ENCODE measurements at regions not wholly inside any gene's neighbourhood (a gene's known extent, or its start where the extent isn't known, plus 50 kb on each side); places are given as distances from the start of the nearest gene placed in this dataset.
A peak's percentile ranks its signal among the peaks of the same experiment; 100 is the strongest.

GRCh38 chr5:10828241-10828640 lies 67.2 kb upstream of the DAP start:
- no peak overlapping the region for H3K4me3 ChIP-seq (ENCODE audit: low read depth, low read length)
- peak; percentile 70 for DNase-seq (ENCODE audit: low read depth)
- TF ChIP-seq CTCF (conservative IDR thresholded peaks at IDR 0.05; ENCODE audit: low read depth, low read length): no peak

GRCh38 chr5:10827571-10827970 lies 66.5 kb upstream of the DAP start:
- TF ChIP-seq CTCF (conservative IDR thresholded peaks at IDR 0.05; ENCODE audit: low read depth, low read length): no peak
- no peak for DNase-seq (ENCODE audit: low read depth)

GRCh38 chr5:10826971-10827370 lies 65.9 kb upstream of the DAP start:
- no peak for DNase-seq (ENCODE audit: low read depth)
- TF ChIP-seq CTCF (conservative IDR thresholded peaks at IDR 0.05; ENCODE audit: low read depth, low read length): no peak
- no peak overlapping the region for H3K4me3 ChIP-seq (ENCODE audit: low read depth, low read length)

More at GRCh38 chr5:10827571-10827970, 66.5 kb upstream of the DAP start:
- no peak overlapping the region for H3K4me3 ChIP-seq (ENCODE audit: low read depth, low read length)

- no peak for TF ChIP-seq CTCF (conservative IDR thresholded peaks at IDR 0.05; ENCODE audit: low read depth, low read length)
- DNase-seq (ENCODE audit: low read depth): no peak
- no peak overlapping the region for H3K4me3 ChIP-seq (ENCODE audit: low read depth, low read length)
Observed at GRCh38 chr5:10825897-10826644, 65.0 kb upstream of the DAP start.

GRCh38 chr5:10812218-10812617 lies 51.2 kb upstream of the DAP start:
- no peak for DNase-seq (ENCODE audit: low read depth)
- no peak overlapping the region for H3K4me3 ChIP-seq (ENCODE audit: low read depth, low read length)
- TF ChIP-seq CTCF (conservative IDR thresholded peaks at IDR 0.05; ENCODE audit: low read depth, low read length): no peak
